Adrenal gland (tissue), 9 donors: ENCODE measurements at regions not wholly inside any gene's neighbourhood (a gene's known extent, or its start where the extent isn't known, plus 50 kb on each side); places are given as distances from the start of the nearest gene placed in this dataset.
A peak's percentile ranks its signal among the peaks of the same experiment; 100 is the strongest.

Experiments used
- DNase-seq, 7 donors: peaks; one replicate each; pipeline ENCODE4 v3.0.0-alpha.2; 2019 to 2020
- H3K27ac ChIP-seq, 5 donors: fragments of 200-600 bp; sonication (generic) in 4 of 5; 1 replicate in 3 of 5; 2 replicates in 2 of 5; pipeline versions ENCODE4 v1.5.1 to v1.8.0; 2016 to 2020; ENCODE audit warnings: mild to moderate bottlenecking in 1 of 5
- H3K27me3 ChIP-seq: fragments of 200-600 bp; 2 replicates; pipeline ENCODE4 v1.8.0; 2021
- H3K36me3 ChIP-seq, 2 donors: fragments of 200-600 bp; replicated peaks in 1 of 2; 1 replicate in 1 of 2; 2 replicates in 1 of 2; pipeline versions ENCODE4 v1.5.1 to v1.8.0; 2018 to 2022
- H3K4me1 ChIP-seq, 2 donors: fragments of 200-600 bp; replicated peaks in 1 of 2; 1 replicate in 1 of 2; 2 replicates in 1 of 2; pipeline versions ENCODE4 v1.5.1 to v1.8.0; 2018 to 2021
- H3K4me3 ChIP-seq, 4 donors: fragments of 200-600 bp; sonication (generic) in 3 of 4; one replicate each; pipeline ENCODE4 v1.5.1; 2016 to 2018
- H3K9me3 ChIP-seq, 3 donors: fragments of 200-600 bp; sonication (generic) in 1 of 3; replicated peaks in 1 of 3; 1 replicate in 2 of 3; 2 replicates in 1 of 3; pipeline versions ENCODE4 v1.5.1 to v1.8.0; 2016 to 2021
- CTCF ChIP-seq, 6 experiments: fragments of 450-650 bp in 4 of 6; fragments of 200-600 bp in 2 of 6; sonication (generic) in 1 of 6; IDR thresholded peaks; 1 replicate in 5 of 6; 2 replicates in 1 of 6; pipeline versions ENCODE4 v1.5.1 to v1.8.0; 2016 to 2021; ENCODE audit warnings: antibody characterized with exemption in 6 of 6, mild to moderate bottlenecking in 2 of 6, moderate library complexity in 1 of 6
- POLR2A ChIP-seq, 2 donors: fragments of 450-650 bp; IDR thresholded peaks; one replicate each; pipeline ENCODE4 v1.6.1; 2017; ENCODE audit warnings: antibody characterized with exemption in 2 of 2, mild to moderate bottlenecking in 2 of 2, moderate library complexity in 1 of 2
- WGBS, 4 donors: extraction: QIAGEN DNeasy Blood & Tissue Kit in 2 of 4; methylation state at CpG; one replicate each; pipeline versions ENCODE4 v1.1.5 to v1.1.7; 2013 to 2017; 5-methylcytosine and 5-hydroxymethylcytosine counted together
- intact Hi-C, 2 donors: fragments of 100-400 bp; cut with DNase I; formaldehyde crosslinking; loops; one replicate each; pipeline versions ENCODE4 v1.14.1 to v1.15.0; 2022 to 2023
- donor health status: healthy with polysubstance abuse.
- donor health status: Bipolar disorder and iron deficiency.
- donor health status: DM: yes; HTN: yes; CAD: no.
- donor health status: DM: no; HTN: no; CAD: no.
- donor health status: DM: no; HTN: no; CAD: no.

GRCh38 chr5:124043456-124043855 lies 531.5 kb downstream of the CSNK1G3 start:
- no peaks in the 10 kb centered on the region for H3K27me3 ChIP-seq
- intact Hi-C loops = no loop called here
- no peaks in the 10 kb centered on the region for H3K36me3 ChIP-seq
- H3K9me3 ChIP-seq = no peaks in the 10 kb centered on the region
- no peak overlapping the region for H3K4me3 ChIP-seq
- 91 to 100% (median 97%) methylated on average over 1 of the region's 1 CpG for WGBS, 4 donors
- TF ChIP-seq POLR2A (IDR thresholded peaks at IDR 0.05) = no peak
- no peak for TF ChIP-seq CTCF (IDR thresholded peaks at IDR 0.05)
- H3K4me1 ChIP-seq = no peaks in the 10 kb centered on the region
- no peak for DNase-seq
- no peak overlapping the region for H3K27ac ChIP-seq

GRCh38 chr5:124040799-124041198 lies 528.8 kb downstream of the CSNK1G3 start:
- Histone ChIP-seq H3K27me3 (no peaks in the 10 kb centered on the region), H3K9me3 (no peaks in the 10 kb centered on the region), H3K36me3 (no peaks in the 10 kb centered on the region), H3K27ac (no peak overlapping the region), H3K4me1 (no peaks in the 10 kb centered on the region), H3K4me3 (no peak overlapping the region)
- 9 to 13% (median 10%) methylated on average over 3 of the region's 3 CpGs for WGBS, 4 donors
- intact Hi-C loops = no loop called here
- DNase-seq = peak in 5 of 7 donors; percentile 26 to 48 (median 40)
- TF ChIP-seq POLR2A (IDR thresholded peaks at IDR 0.05) = no peak
- TF ChIP-seq CTCF (IDR thresholded peaks at IDR 0.05) = no peak

GRCh38 chr5:124039410-124039809 lies 527.4 kb downstream of the CSNK1G3 start:
- 86 to 100% (median 92%) methylated on average over 1 of the region's 1 CpG for WGBS, 4 donors
- H3K27ac ChIP-seq = no peak overlapping the region
- DNase-seq = no peak
- no peak for TF ChIP-seq CTCF (IDR thresholded peaks at IDR 0.05)
- TF ChIP-seq POLR2A (IDR thresholded peaks at IDR 0.05) = no peak
- no peaks in the 10 kb centered on the region for H3K9me3 ChIP-seq
- no peak overlapping the region for H3K4me3 ChIP-seq
- H3K36me3 ChIP-seq = no peaks in the 10 kb centered on the region
- H3K4me1 ChIP-seq = no peaks in the 10 kb centered on the region
- H3K27me3 ChIP-seq = no peaks in the 10 kb centered on the region
- intact Hi-C loops = no loop called here

GRCh38 chr5:124036786-124037185 lies 524.8 kb downstream of the CSNK1G3 start:
- Histone ChIP-seq H3K36me3 (no peaks in the 10 kb centered on the region), H3K4me3 (no peak overlapping the region), H3K27me3 (no peaks in the 10 kb centered on the region), H3K4me1 (no peaks in the 10 kb centered on the region), H3K9me3 (no peaks in the 10 kb centered on the region), H3K27ac (no peak overlapping the region)
- no peak for DNase-seq
- TF ChIP-seq POLR2A (IDR thresholded peaks at IDR 0.05) (no peak), CTCF (IDR thresholded peaks at IDR 0.05) (no peak)
- intact Hi-C loops = no loop called here
